ENCODE measurements at regions not wholly inside any gene's neighbourhood (a gene's known extent, or its start where the extent isn't known, plus 50 kb on each side); places are given as distances from the start of the nearest gene placed in this dataset.

DNA sequence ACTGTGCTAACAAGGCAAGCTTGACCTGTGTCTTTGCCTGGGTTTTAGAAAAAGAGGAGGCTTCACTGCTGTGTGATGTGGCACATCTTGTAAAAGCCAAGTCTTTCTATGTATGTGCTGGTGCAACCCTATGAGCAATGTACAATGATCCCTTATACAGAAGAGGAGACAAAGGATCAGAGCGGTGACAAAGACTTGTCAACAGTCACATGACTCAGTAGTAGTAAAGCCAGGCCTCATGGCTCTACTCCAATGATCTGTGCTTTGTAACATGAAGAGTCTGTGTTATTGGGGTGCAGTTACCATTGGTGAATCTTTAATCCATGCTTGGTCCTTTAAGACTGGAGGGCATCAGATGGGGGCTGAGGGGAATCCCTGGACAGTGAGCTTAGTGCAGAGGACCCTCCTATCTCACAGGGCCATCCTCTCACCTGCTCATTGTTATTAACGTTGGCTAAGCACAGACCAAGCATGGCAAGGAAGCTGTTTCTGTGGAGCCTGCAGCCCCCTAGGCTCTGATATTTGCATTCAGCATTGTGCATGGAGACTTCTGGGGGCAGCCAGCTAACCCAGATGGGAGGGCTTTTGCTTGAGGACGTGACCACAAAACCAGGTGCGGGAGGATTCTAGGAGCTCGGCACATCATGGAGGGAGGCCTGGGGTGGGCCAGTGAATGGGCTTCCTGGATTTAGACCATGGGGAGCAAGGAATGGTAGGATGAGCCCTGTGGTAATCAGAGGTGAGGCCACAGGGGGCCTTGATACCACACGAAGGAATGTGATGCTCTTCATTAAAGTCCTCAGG is 308.8 kb upstream of the ZNF32 start:
- H3K36me3 ChIP-seq = no peaks in the 10 kb centered on the region
- TF ChIP-seq, protein P1, sequence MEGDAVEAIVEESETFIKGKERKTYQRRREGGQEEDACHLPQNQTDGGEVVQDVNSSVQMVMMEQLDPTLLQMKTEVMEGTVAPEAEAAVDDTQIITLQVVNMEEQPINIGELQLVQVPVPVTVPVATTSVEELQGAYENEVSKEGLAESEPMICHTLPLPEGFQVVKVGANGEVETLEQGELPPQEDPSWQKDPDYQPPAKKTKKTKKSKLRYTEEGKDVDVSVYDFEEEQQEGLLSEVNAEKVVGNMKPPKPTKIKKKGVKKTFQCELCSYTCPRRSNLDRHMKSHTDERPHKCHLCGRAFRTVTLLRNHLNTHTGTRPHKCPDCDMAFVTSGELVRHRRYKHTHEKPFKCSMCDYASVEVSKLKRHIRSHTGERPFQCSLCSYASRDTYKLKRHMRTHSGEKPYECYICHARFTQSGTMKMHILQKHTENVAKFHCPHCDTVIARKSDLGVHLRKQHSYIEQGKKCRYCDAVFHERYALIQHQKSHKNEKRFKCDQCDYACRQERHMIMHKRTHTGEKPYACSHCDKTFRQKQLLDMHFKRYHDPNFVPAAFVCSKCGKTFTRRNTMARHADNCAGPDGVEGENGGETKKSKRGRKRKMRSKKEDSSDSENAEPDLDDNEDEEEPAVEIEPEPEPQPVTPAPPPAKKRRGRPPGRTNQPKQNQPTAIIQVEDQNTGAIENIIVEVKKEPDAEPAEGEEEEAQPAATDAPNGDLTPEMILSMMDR (IDR thresholded peaks at IDR 0.05; ENCODE audit: low read depth, low read length) = no peak
- H3K4me1 ChIP-seq = no peaks in the 10 kb centered on the region
- no peaks in the 10 kb centered on the region for H3K27me3 ChIP-seq
- no peak for DNase-seq
- no peak overlapping the region for H3K4me3 ChIP-seq (ENCODE audit: low read depth, low read length)
- no peaks in the 10 kb centered on the region for H3K9me3 ChIP-seq

- no peaks in the 10 kb centered on the region for H3K9me3 ChIP-seq
- TF ChIP-seq, protein P1 (IDR thresholded peaks at IDR 0.05; ENCODE audit: low read depth, low read length) = no peak
- H3K27me3 ChIP-seq = no peaks in the 10 kb centered on the region
- H3K4me3 ChIP-seq (ENCODE audit: low read depth, low read length) = no peak overlapping the region
- no peak for DNase-seq
- no peaks in the 10 kb centered on the region for H3K36me3 ChIP-seq
- H3K4me1 ChIP-seq = no peaks in the 10 kb centered on the region
These were observed 307.3 kb upstream of the ZNF32 start for GRCh38 chr10:43955978-43956377.

GRCh38 chr10:43955002-43955596 is 306.4 kb upstream of the ZNF32 start:
- no peak for DNase-seq
- TF ChIP-seq, protein P1 (IDR thresholded peaks at IDR 0.05; ENCODE audit: low read depth, low read length) = no peak

DNA sequence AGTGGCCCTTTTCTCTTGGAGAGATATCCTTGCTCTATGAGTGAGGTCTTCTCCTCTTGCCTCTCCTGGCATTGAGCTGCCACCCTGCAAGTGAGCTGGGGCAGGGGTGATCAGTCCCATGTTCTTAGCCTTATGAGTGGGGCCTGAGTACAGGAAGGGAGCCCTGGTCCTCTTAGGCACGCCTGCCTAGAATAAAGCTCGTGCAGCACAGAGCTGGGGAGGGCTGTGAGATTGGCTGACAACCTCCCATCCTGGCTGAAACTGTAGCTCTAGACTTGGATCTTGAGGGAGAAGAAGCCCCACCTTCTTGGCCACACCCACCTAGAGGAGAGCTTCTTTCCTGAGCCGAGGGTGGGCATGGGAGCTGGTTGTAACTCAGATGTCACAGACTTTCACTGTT is 305.0 kb upstream of the ZNF32 start:
- TF ChIP-seq, protein P1 (IDR thresholded peaks at IDR 0.05; ENCODE audit: low read depth, low read length) = no peak
- no peaks in the 10 kb centered on the region for H3K9me3 ChIP-seq
- H3K4me1 ChIP-seq = no peaks in the 10 kb centered on the region
- no peaks in the 10 kb centered on the region for H3K27me3 ChIP-seq
- no peak for DNase-seq
- H3K4me3 ChIP-seq (ENCODE audit: low read depth, low read length) = no peak overlapping the region
- H3K36me3 ChIP-seq = no peaks in the 10 kb centered on the region

More at GRCh38 chr10:43955002-43955596, 306.4 kb upstream of the ZNF32 start:
- H3K4me3 ChIP-seq (ENCODE audit: low read depth, low read length) = no peak overlapping the region
- H3K27me3 ChIP-seq = no peaks in the 10 kb centered on the region
- no peaks in the 10 kb centered on the region for H3K4me1 ChIP-seq
- H3K36me3 ChIP-seq = no peaks in the 10 kb centered on the region
- no peaks in the 10 kb centered on the region for H3K9me3 ChIP-seq

- TF ChIP-seq, protein P1 (IDR thresholded peaks at IDR 0.05; ENCODE audit: low read depth, low read length) = no peak
- DNase-seq = no peak
These were observed 304.1 kb upstream of the ZNF32 start for GRCh38 chr10:43952760-43953159.

DNA sequence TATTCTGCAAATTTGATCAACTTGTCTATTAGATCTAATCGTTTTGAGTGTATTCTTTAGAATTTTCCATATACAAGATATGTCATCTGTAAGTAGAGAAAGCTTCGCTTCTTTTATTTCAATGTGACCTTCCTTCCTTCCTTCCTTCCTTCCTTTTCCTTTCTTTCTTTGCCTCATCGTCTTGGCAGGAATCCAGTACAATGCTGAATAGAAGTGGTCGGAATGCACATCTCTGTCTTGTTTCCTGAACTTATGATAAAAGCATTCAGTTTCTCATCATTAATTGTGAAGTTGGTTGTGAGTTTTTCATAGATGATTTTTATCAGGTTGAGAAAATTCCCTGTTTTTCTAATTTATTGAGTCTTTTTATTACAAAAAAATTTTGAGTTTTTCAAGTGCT is 300.7 kb upstream of the ZNF32 start:
- Histone ChIP-seq H3K27me3 (no peaks in the 10 kb centered on the region), H3K36me3 (no peaks in the 10 kb centered on the region), H3K9me3 (no peaks in the 10 kb centered on the region), H3K4me3 (ENCODE audit: low read depth, low read length) (no peak overlapping the region), H3K4me1 (no peaks in the 10 kb centered on the region)
- DNase-seq = no peak
- TF ChIP-seq, protein P1 (IDR thresholded peaks at IDR 0.05; ENCODE audit: low read depth, low read length) = no peak

More at GRCh38 chr10:43952760-43953159, 304.1 kb upstream of the ZNF32 start:
- Histone ChIP-seq H3K4me3 (ENCODE audit: low read depth, low read length) (no peak overlapping the region), H3K27me3 (no peaks in the 10 kb centered on the region), H3K36me3 (no peaks in the 10 kb centered on the region), H3K9me3 (no peaks in the 10 kb centered on the region), H3K4me1 (no peaks in the 10 kb centered on the region)
